ENCODE measurements at regions not wholly inside any gene's neighbourhood (a gene's known extent, or its start where the extent isn't known, plus 50 kb on each side); places are given as distances from the start of the nearest gene placed in this dataset.

DNA sequence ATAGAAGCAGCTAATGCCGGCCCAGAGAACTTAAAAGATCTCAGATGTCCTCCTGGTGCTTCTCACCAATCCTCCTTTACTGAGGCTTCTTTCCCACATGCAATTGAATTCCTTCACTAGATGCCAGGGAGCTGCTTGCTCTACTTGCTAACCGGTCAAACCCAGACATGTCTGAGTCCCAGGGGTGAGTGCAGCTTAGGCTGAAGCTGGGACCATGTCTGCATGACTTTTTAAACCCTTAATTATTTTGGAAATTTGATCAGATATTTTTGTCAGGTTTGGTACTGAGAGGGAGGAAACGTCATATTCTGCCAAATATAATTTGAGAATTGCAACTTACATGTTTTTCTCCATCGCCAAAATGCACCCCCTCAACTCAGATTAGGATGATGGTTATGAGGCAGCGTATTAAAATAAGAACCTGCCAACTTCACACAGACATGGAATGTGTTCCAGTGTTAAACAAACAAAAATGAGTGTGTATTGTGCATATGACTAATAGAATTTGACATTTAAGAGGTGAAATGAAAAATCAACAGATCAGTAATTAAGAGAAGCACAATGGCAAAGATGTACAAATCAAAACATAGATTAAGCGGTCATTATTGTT lies 529.5 kb downstream of the ETS1 start:
- Histone ChIP-seq H3K36me3 (ENCODE audit: control insufficient read depth, insufficient read depth, low read length) (no peaks in the 10 kb centered on the region), H3K27me3 (ENCODE audit: control insufficient read depth, insufficient read depth, low read length) (no peaks in the 10 kb centered on the region), H3K4me3 (ENCODE audit: low read depth, low read length) (no peak overlapping the region)
- TF ChIP-seq, protein P1, sequence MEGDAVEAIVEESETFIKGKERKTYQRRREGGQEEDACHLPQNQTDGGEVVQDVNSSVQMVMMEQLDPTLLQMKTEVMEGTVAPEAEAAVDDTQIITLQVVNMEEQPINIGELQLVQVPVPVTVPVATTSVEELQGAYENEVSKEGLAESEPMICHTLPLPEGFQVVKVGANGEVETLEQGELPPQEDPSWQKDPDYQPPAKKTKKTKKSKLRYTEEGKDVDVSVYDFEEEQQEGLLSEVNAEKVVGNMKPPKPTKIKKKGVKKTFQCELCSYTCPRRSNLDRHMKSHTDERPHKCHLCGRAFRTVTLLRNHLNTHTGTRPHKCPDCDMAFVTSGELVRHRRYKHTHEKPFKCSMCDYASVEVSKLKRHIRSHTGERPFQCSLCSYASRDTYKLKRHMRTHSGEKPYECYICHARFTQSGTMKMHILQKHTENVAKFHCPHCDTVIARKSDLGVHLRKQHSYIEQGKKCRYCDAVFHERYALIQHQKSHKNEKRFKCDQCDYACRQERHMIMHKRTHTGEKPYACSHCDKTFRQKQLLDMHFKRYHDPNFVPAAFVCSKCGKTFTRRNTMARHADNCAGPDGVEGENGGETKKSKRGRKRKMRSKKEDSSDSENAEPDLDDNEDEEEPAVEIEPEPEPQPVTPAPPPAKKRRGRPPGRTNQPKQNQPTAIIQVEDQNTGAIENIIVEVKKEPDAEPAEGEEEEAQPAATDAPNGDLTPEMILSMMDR (IDR thresholded peaks at IDR 0.05; ENCODE audit: insufficient read depth, low read length, severe bottlenecking): no peak
- DNase-seq (ENCODE audit: low read depth): peak; percentile 83
- FAIRE-seq: no peak

DNA sequence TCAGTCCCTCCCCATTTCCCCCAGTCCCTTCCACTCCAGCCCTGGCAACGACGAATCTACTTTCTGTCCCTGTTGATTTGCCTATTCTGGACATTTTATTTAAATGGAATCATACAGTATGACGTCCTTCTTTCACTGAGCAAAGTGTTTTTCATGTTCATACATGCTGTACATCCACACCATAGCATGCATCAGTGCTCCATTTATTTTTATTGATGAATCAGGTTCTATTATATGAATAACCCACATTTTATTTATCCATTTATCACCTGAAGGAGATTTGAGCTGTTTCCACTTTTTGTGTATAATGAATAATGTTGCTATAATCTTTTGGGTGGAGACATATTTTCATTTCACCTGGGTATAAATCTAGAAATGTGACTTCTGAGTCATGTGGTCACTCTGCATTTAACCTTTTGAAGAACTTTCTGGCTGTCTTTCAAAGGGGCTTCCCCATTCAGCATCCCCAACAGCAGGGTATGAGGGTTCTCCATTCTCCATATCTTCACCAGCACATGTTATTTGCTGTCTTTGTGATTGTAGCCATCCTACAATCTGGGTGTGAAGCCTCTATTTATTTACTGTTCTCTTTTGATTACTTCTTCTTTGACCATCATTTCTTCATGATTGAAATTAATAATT lies 531.7 kb downstream of the ETS1 start:
- no peak for FAIRE-seq
- TF ChIP-seq, protein P1 (IDR thresholded peaks at IDR 0.05; ENCODE audit: insufficient read depth, low read length, severe bottlenecking): no peak
- peak; percentile 98 for DNase-seq (ENCODE audit: low read depth)
- Histone ChIP-seq H3K27me3 (ENCODE audit: control insufficient read depth, insufficient read depth, low read length) (no peaks in the 10 kb centered on the region), H3K36me3 (ENCODE audit: control insufficient read depth, insufficient read depth, low read length) (no peaks in the 10 kb centered on the region), H3K4me3 (ENCODE audit: low read depth, low read length) (no peak overlapping the region)

DNA sequence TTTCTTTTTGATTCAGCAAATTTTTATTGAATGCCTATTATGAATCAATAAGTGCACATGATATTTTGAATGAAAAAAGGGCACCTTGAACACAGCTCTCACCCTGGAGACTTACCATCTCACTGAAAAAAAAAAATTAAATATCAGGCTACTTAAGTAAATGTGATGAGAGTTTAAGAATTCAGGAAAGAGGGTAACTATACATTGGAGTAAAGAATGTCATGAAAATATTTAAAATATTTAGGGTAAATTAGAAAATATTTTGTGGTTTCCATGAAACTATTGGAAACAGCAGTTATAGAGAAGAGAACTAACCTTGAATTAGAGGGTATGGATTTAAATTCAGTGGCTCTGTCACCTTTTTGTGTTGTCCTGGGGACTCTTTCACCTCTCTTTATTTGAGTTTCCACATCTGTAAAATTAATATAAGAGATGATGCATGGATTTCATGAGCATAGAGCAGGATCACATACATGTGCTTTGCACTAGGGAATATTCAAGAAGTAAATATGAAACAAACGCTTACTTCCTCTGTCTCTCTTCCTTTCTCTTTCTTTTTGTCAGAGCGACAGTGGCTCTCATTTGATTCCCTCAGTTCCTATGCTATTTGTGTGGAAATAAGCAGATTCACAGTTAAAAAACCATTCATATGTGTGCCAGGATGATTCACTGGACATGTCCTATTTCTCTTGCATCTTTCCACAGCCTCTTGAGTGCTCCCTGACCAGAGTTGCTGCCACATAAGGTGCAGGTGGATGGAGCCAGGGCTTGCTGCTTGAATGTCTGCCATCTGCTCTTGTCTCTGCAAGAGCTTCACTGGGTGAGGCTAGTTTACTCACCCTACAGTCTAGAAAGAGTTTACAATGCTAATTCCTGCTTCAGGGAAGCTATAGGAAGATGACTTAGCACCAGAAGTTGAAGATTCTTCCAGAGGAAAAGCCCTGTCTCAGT lies 533.1 kb downstream of the ETS1 start:
- H3K36me3 ChIP-seq (ENCODE audit: control insufficient read depth, insufficient read depth, low read length): no peaks in the 10 kb centered on the region
- DNase-seq (ENCODE audit: low read depth) (peak; percentile 95), FAIRE-seq (peak; percentile 62)

DNA sequence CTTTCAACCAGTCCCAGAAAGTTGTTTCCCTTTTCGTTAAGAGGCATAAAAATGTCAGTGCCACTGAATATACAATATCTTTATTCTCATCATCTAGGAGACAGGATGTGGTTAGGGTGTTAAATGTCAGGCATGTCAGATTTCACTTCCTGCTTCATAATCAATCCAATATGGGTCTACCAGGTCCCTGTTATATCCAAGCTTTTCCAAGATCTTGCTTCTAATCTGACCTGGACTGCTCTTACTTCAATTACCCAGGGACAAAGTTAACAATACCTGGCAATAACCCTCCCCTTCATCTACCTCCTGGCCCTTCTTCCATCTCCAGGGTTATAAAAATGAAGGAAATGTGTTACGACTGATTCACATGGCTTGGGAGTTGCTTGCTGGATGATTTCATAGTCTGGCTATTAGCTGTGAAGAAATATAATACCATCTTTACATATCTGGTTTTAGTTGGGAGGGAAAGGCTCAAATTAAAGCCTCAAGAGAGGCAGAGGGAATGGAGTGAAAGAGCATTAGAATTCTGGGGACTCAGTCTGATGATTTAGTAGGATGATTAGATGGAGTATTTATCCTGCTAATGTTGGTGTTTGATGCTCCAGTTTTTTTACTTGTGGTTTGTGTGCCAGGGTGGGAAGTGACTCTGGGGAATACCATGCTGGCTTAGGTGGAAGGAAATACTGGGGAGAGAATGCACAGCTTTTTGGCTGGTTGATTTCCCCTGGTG lies 534.3 kb downstream of the ETS1 start:
- FAIRE-seq: peak; percentile 62
- H3K36me3 ChIP-seq (ENCODE audit: control insufficient read depth, insufficient read depth, low read length): no peaks in the 10 kb centered on the region
- TF ChIP-seq, protein P1 (IDR thresholded peaks at IDR 0.05; ENCODE audit: insufficient read depth, low read length, severe bottlenecking): no peak
- DNase-seq (ENCODE audit: low read depth): peak; percentile 92
- no peak overlapping the region for H3K4me3 ChIP-seq (ENCODE audit: low read depth, low read length)
- H3K27me3 ChIP-seq (ENCODE audit: control insufficient read depth, insufficient read depth, low read length): no peaks in the 10 kb centered on the region

More for the DNA sequence above, 533.1 kb downstream of the ETS1 start:
- H3K4me3 ChIP-seq (ENCODE audit: low read depth, low read length): no peak overlapping the region
- TF ChIP-seq, protein P1 (IDR thresholded peaks at IDR 0.05; ENCODE audit: insufficient read depth, low read length, severe bottlenecking): no peak
- no peaks in the 10 kb centered on the region for H3K27me3 ChIP-seq (ENCODE audit: control insufficient read depth, insufficient read depth, low read length)

DNA sequence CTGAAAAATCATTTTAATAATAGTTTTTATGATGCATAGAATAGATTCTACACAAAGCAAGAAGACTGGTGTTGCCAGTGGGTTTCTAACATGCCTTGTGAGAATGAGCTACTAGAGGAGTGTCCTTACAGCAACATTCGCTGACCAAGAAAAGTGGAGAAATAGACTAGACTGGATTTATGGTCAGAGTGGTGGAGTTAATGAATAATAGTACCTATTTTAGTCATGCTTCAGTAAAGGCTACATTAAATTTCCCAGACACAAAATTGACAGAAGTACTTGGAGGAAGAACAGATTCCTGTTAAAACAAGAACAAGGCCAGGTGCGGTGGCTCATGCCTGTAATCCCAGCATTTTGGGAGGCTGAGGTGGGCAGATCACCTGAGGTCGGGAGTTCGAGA lies 539.2 kb downstream of the ETS1 start:
- TF ChIP-seq, protein P1 (IDR thresholded peaks at IDR 0.05; ENCODE audit: insufficient read depth, low read length, severe bottlenecking): no peak
- Histone ChIP-seq H3K36me3 (ENCODE audit: control insufficient read depth, insufficient read depth, low read length) (no peaks in the 10 kb centered on the region), H3K4me3 (ENCODE audit: low read depth, low read length) (no peak overlapping the region), H3K27me3 (ENCODE audit: control insufficient read depth, insufficient read depth, low read length) (no peaks in the 10 kb centered on the region)
- FAIRE-seq (no peak), DNase-seq (ENCODE audit: low read depth) (no peak)

All from bronchial epithelial cell (primary cell).